ENCODE measurements at regions not wholly inside any gene's neighbourhood (a gene's known extent, or its start where the extent isn't known, plus 50 kb on each side); places are given as distances from the start of the nearest gene placed in this dataset.

DNA sequence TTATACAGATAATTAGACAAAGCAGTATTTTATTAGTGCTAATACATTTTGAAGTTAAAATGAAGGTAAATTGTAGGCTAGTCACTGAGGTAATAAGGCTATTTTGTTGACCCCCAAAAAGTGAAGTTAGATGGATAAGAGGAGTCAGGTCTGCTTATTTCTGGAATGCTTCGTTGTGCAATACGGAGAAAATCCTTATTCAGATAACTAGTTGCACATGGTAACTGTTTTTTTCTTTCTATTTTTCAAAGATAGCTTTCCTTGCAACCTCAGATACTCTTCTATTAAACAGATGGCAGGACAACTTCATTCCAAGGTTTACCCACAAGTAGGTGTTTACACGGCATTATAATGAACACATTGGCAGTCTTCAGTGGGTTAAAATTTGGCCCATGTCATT, 101.1 kb downstream of the TMEM174 start:
- no peak for DNase-seq
- Histone ChIP-seq H3K36me3 (no peaks in the 10 kb centered on the region), H3K9me3 (replicated peaks) (no peaks in the 10 kb centered on the region), H3K27me3 (ENCODE audit: low read depth) (peaks cover 98% of the 10 kb centered on the region), H3K27ac (replicated peaks) (no peak overlapping the region), H3K4me1 (peaks cover 6% of the 10 kb centered on the region), H3K4me3 (no peak overlapping the region)
- intact Hi-C loops (cut with micrococcal nuclease): no loop called here
- TF ChIP-seq, protein P1, sequence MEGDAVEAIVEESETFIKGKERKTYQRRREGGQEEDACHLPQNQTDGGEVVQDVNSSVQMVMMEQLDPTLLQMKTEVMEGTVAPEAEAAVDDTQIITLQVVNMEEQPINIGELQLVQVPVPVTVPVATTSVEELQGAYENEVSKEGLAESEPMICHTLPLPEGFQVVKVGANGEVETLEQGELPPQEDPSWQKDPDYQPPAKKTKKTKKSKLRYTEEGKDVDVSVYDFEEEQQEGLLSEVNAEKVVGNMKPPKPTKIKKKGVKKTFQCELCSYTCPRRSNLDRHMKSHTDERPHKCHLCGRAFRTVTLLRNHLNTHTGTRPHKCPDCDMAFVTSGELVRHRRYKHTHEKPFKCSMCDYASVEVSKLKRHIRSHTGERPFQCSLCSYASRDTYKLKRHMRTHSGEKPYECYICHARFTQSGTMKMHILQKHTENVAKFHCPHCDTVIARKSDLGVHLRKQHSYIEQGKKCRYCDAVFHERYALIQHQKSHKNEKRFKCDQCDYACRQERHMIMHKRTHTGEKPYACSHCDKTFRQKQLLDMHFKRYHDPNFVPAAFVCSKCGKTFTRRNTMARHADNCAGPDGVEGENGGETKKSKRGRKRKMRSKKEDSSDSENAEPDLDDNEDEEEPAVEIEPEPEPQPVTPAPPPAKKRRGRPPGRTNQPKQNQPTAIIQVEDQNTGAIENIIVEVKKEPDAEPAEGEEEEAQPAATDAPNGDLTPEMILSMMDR (IDR thresholded peaks at IDR 0.05; ENCODE audit: borderline replicate concordance): no peak

DNA sequence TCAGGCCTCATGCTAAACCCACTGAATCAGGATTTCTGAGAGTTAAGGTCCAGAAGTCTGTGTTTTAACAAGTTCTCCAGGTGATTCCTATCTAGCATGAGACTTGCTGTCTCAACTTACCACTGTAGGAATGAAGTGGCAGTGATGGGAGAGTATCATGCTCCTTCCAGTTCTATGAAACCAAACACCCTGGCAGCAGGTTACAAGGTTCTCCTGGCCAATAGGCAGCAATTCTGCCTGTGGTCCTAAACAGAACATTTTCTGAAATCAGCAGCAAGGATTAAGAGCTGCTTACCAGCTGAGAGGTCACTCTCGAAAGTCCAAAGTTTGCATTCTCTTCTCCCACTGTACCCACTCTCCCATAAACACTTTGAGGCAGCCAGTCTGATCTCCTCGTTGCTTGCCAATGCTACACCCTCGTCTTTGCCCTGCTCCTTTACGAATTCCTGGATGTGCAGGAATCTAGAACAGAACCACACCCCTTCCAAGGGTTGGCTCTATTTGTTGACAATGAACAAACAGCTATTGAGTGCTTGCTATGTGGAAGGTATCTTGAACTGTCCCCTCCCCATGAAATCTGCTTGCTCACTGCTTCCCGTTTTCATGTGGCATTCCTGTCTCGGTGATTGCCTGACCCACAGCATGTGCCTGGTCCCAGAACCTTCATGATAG, 100.5 kb downstream of the TMEM174 start:
- H3K9me3 ChIP-seq (replicated peaks): no peaks in the 10 kb centered on the region
- H3K27me3 ChIP-seq (ENCODE audit: low read depth): peaks cover 98% of the 10 kb centered on the region
- peaks cover 6% of the 10 kb centered on the region for H3K4me1 ChIP-seq
- no peak overlapping the region for H3K4me3 ChIP-seq
- H3K36me3 ChIP-seq: no peaks in the 10 kb centered on the region
- TF ChIP-seq, protein P1 (IDR thresholded peaks at IDR 0.05; ENCODE audit: borderline replicate concordance): no peak
- H3K27ac ChIP-seq (replicated peaks): no peak overlapping the region
- intact Hi-C loops (cut with micrococcal nuclease): no loop called here
- no peak for DNase-seq

DNA sequence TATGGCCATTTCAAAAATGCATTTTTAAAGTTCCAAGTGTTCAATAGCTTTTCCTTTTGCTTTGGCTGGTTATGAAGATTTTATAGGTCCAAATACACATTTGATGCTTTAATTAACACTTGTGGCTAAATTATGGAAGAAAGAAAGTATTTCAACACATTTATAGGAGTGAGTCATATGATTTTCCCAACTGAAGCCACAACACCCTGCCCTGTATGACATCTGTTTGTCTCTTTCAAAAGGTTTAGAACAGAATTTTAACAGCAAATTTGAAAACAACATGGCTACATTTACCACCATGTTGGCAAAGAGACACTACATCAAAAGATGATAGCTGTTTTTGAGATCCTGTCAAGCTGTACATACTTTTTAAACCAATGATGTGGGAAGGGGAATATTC, 99.4 kb downstream of the TMEM174 start:
- Histone ChIP-seq H3K4me3 (no peak overlapping the region), H3K9me3 (replicated peaks) (no peaks in the 10 kb centered on the region), H3K27me3 (ENCODE audit: low read depth) (peaks cover 100% of the 10 kb centered on the region), H3K4me1 (peaks cover 6% of the 10 kb centered on the region), H3K27ac (replicated peaks) (no peak overlapping the region), H3K36me3 (no peaks in the 10 kb centered on the region)
- TF ChIP-seq, protein P1 (IDR thresholded peaks at IDR 0.05; ENCODE audit: borderline replicate concordance): no peak
- no peak for DNase-seq
- intact Hi-C loops (cut with micrococcal nuclease): no loop called here

DNA sequence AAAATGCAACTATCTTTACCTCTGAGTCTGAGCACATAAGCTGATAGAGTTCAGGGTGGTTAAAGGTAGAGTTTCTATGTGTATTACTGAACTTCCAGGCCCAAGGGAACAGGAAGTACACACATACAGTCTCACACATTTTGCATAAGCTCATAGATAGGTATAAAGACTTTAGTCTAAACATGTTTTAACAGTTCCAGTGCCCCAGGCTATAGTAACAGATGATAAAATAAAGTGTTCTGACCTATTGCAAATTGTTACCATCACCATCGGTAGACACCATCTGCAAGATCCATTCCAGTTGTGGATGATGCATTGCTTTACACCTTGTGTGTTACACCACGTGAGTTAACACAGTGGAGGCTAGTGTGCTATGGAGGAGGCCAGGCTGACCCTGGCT, 95.8 kb downstream of the TMEM174 start:
- TF ChIP-seq, protein P1 (IDR thresholded peaks at IDR 0.05; ENCODE audit: borderline replicate concordance): no peak
- DNase-seq: no peak
- intact Hi-C loops (cut with micrococcal nuclease): no loop called here
- no peak overlapping the region for H3K27ac ChIP-seq (replicated peaks)
- H3K9me3 ChIP-seq (replicated peaks): no peaks in the 10 kb centered on the region
- H3K4me3 ChIP-seq: no peak overlapping the region
- H3K27me3 ChIP-seq (ENCODE audit: low read depth): peaks cover 93% of the 10 kb centered on the region
- H3K4me1 ChIP-seq: no peaks in the 10 kb centered on the region
- H3K36me3 ChIP-seq: no peaks in the 10 kb centered on the region

DNA sequence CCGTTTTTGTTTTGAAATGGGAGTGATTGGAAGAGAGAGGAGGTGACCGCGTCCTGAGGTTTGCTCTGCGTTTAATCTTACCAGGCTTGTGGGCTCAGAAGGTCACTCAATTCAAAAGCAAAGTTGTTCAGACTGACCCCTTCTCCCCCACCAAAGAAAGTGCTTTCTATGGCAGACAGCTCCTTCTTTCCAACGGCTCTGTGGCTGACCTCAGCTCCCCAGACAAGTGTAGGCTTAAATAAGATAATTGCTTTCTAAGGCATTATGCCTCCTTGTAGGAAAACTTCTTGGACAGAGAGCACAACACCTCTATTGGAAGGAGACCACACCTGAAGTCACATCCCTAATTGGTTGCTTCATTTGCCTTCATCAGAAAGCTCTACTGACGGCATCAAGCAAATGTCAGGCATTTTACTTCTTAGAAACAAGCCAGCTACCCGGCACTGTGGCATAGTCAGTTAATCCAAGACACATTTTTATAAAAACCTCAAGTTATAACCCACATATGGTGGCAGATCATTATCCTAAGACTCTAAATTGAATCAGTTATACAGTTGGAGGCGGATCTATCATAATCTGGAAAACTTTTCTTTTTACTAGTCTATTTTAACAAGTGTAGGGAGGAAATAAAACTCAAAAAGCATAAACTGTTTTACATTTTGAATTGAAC, 94.9 kb downstream of the TMEM174 start:
- peaks cover 93% of the 10 kb centered on the region for H3K27me3 ChIP-seq (ENCODE audit: low read depth)
- no peak overlapping the region for H3K27ac ChIP-seq (replicated peaks)
- TF ChIP-seq, protein P1 (IDR thresholded peaks at IDR 0.05; ENCODE audit: borderline replicate concordance): no peak
- H3K4me3 ChIP-seq: no peak overlapping the region
- intact Hi-C loops (cut with micrococcal nuclease): no loop called here
- H3K4me1 ChIP-seq: no peaks in the 10 kb centered on the region
- DNase-seq: no peak
- no peaks in the 10 kb centered on the region for H3K9me3 ChIP-seq (replicated peaks)
- H3K36me3 ChIP-seq: no peaks in the 10 kb centered on the region
